ENCODE measurements at regions not wholly inside any gene's neighbourhood (a gene's known extent, or its start where the extent isn't known, plus 50 kb on each side); places are given as distances from the start of the nearest gene placed in this dataset.

DNA sequence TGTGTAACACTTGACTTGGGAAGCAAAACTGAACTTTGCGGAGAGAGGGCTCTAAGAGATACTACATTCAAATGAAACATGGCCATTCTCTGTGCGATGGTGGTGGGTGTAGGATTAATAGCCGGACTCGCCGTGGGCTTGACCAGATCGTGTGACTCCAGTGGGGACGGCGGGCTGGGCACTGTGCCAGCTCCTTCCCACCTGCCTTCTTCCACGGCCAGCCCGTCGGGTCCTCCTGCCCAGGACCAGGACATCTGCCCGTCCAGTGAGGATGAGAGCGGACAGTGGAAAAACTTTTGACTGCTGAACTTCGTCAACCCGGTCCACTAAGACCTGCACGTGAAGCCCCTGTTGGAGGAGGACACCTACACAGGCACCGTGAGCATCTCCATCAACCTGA lies 137.4 kb downstream of the OR4C45 start:
- Histone ChIP-seq H3K36me3 (ENCODE audit: control insufficient read depth, low read length) (no peaks in the 10 kb centered on the region), H3K9me2 (replicated peaks; ENCODE audit: control insufficient read depth, low read length) (no peaks in the 10 kb centered on the region), H3K27ac (ENCODE audit: low read depth, low read length) (no peak overlapping the region), H4K20me1 (ENCODE audit: control insufficient read depth, insufficient read depth, low read depth, low read length) (no peaks in the 10 kb centered on the region), H3K79me2 (ENCODE audit: control insufficient read depth, low read length) (no peaks in the 10 kb centered on the region), H3K9me3 (ENCODE audit: control insufficient read depth, insufficient read depth, low read length) (no peaks in the 10 kb centered on the region; the same call in 1 of the 2 replicates), H3K4me2 (ENCODE audit: low read length) (no peak overlapping the region), H3K4me1 (ENCODE audit: control insufficient read depth, low read length) (no peaks in the 10 kb centered on the region), H3K4me3 (ENCODE audit: low read length) (no peak overlapping the region), H3K27me3 (ENCODE audit: control insufficient read depth, low read length) (no peaks in the 10 kb centered on the region), H3F3A (ENCODE audit: control insufficient read depth, insufficient read depth) (no peaks in the 10 kb centered on the region)
- TF ChIP-seq EZH2phosphoT487 (IDR thresholded peaks at IDR 0.05; ENCODE audit: borderline replicate concordance, low read length): no peak
- TF ChIP-seq, protein P1, sequence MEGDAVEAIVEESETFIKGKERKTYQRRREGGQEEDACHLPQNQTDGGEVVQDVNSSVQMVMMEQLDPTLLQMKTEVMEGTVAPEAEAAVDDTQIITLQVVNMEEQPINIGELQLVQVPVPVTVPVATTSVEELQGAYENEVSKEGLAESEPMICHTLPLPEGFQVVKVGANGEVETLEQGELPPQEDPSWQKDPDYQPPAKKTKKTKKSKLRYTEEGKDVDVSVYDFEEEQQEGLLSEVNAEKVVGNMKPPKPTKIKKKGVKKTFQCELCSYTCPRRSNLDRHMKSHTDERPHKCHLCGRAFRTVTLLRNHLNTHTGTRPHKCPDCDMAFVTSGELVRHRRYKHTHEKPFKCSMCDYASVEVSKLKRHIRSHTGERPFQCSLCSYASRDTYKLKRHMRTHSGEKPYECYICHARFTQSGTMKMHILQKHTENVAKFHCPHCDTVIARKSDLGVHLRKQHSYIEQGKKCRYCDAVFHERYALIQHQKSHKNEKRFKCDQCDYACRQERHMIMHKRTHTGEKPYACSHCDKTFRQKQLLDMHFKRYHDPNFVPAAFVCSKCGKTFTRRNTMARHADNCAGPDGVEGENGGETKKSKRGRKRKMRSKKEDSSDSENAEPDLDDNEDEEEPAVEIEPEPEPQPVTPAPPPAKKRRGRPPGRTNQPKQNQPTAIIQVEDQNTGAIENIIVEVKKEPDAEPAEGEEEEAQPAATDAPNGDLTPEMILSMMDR (IDR thresholded peaks at IDR 0.05; ENCODE audit: low read depth, low read length, poor library complexity, severe bottlenecking): no peak

DNA sequence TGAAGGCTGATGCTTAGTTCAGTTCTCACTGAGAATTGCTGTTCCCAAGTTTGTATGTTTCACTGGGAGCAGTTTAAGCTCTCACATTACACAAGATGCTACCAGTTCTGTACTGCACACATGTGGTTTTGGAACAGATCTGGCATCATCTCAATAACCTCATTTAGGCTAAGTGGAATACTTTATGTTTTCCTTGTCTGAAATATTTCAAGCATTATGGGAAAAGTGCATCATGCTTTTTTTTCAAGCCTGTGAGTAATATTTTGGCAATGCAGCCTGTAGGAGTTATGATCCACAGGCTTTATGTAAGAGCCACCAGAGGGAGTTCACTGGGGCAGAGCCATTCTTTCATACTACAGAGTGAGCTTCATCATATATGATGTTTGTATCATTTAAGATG lies 141.5 kb downstream of the OR4C45 start:
- TF ChIP-seq EZH2phosphoT487 (IDR thresholded peaks at IDR 0.05; ENCODE audit: borderline replicate concordance, low read length): no peak
- TF ChIP-seq, protein P1 (IDR thresholded peaks at IDR 0.05; ENCODE audit: low read depth, low read length, poor library complexity, severe bottlenecking): no peak
- Histone ChIP-seq H3K27me3 (ENCODE audit: control insufficient read depth, low read length) (no peaks in the 10 kb centered on the region), H3K4me3 (ENCODE audit: low read length) (no peak overlapping the region), H3K4me2 (ENCODE audit: low read length) (no peak overlapping the region), H3K9me2 (replicated peaks; ENCODE audit: control insufficient read depth, low read length) (no peaks in the 10 kb centered on the region), H4K20me1 (ENCODE audit: control insufficient read depth, insufficient read depth, low read depth, low read length) (no peaks in the 10 kb centered on the region), H3F3A (ENCODE audit: control insufficient read depth, insufficient read depth) (no peaks in the 10 kb centered on the region), H3K79me2 (ENCODE audit: control insufficient read depth, low read length) (no peaks in the 10 kb centered on the region), H3K4me1 (ENCODE audit: control insufficient read depth, low read length) (no peaks in the 10 kb centered on the region), H3K27ac (ENCODE audit: low read depth, low read length) (no peak overlapping the region), H3K9me3 (ENCODE audit: control insufficient read depth, insufficient read depth, low read length) (no peaks in the 10 kb centered on the region; the same call in 1 of the 2 replicates), H3K36me3 (ENCODE audit: control insufficient read depth, low read length) (no peaks in the 10 kb centered on the region)

GRCh38 chr11:50174975-50175374 lies 142.3 kb downstream of the OR4C45 start:
- H3K4me1 ChIP-seq (ENCODE audit: control insufficient read depth, low read length): no peaks in the 10 kb centered on the region
- H4K20me1 ChIP-seq (ENCODE audit: control insufficient read depth, insufficient read depth, low read depth, low read length): no peaks in the 10 kb centered on the region
- H3K9me3 ChIP-seq (ENCODE audit: control insufficient read depth, insufficient read depth, low read length): no peaks in the 10 kb centered on the region; the same call in 1 of the 2 replicates
- no peak overlapping the region for H3K4me3 ChIP-seq (ENCODE audit: low read length)
- no peak overlapping the region for H3K27ac ChIP-seq (ENCODE audit: low read depth, low read length)
- H3K36me3 ChIP-seq (ENCODE audit: control insufficient read depth, low read length): no peaks in the 10 kb centered on the region
- no peaks in the 10 kb centered on the region for H3K9me2 ChIP-seq (replicated peaks; ENCODE audit: control insufficient read depth, low read length)
- no peak overlapping the region for H3K4me2 ChIP-seq (ENCODE audit: low read length)
- no peaks in the 10 kb centered on the region for H3K79me2 ChIP-seq (ENCODE audit: control insufficient read depth, low read length)
- TF ChIP-seq EZH2phosphoT487 (IDR thresholded peaks at IDR 0.05; ENCODE audit: borderline replicate concordance, low read length): no peak
- no peaks in the 10 kb centered on the region for H3K27me3 ChIP-seq (ENCODE audit: control insufficient read depth, low read length)
- no peaks in the 10 kb centered on the region for H3F3A ChIP-seq (ENCODE audit: control insufficient read depth, insufficient read depth)

GRCh38 chr11:50178737-50179136 lies 146.1 kb downstream of the OR4C45 start:
- Histone ChIP-seq H3K4me3 (ENCODE audit: low read length) (no peak overlapping the region), H3K27ac (ENCODE audit: low read depth, low read length) (no peak overlapping the region), H3K4me2 (ENCODE audit: low read length) (no peak overlapping the region), H4K20me1 (ENCODE audit: control insufficient read depth, insufficient read depth, low read depth, low read length) (no peaks in the 10 kb centered on the region), H3K27me3 (ENCODE audit: control insufficient read depth, low read length) (no peaks in the 10 kb centered on the region), H3K9me2 (replicated peaks; ENCODE audit: control insufficient read depth, low read length) (no peaks in the 10 kb centered on the region), H3K36me3 (ENCODE audit: control insufficient read depth, low read length) (no peaks in the 10 kb centered on the region), H3K4me1 (ENCODE audit: control insufficient read depth, low read length) (no peaks in the 10 kb centered on the region), H3K79me2 (ENCODE audit: control insufficient read depth, low read length) (no peaks in the 10 kb centered on the region), H3F3A (ENCODE audit: control insufficient read depth, insufficient read depth) (no peaks in the 10 kb centered on the region), H3K9me3 (ENCODE audit: control insufficient read depth, insufficient read depth, low read length) (no peaks in the 10 kb centered on the region)
- no peak for TF ChIP-seq EZH2phosphoT487 (IDR thresholded peaks at IDR 0.05; ENCODE audit: borderline replicate concordance, low read length)
- TF ChIP-seq, protein P1 (IDR thresholded peaks at IDR 0.05; ENCODE audit: low read depth, low read length, poor library complexity, severe bottlenecking): no peak
